Ascending aorta (tissue), 2 donors: ENCODE measurements at regions not wholly inside any gene's neighbourhood (a gene's known extent, or its start where the extent isn't known, plus 50 kb on each side); places are given as distances from the start of the nearest gene placed in this dataset.

Source experiments
- DNase-seq, 2 donors: peaks; one replicate each; pipeline ENCODE4 v3.0.0-alpha.2; 2019; ENCODE audit warnings: low spot score in 2 of 2
- H3K27ac ChIP-seq, 2 donors: fragments of 200-600 bp; sonication (generic); one replicate each; pipeline ENCODE4 v1.5.1; 2016 to 2017; ENCODE audit warnings: mild to moderate bottlenecking in 1 of 2
- H3K27me3 ChIP-seq: fragments of 200-600 bp; sonication (generic); one replicate; pipeline ENCODE4 v1.5.1; 2017
- H3K36me3 ChIP-seq, 2 donors: fragments of 200-600 bp; sonication (generic); one replicate each; pipeline ENCODE4 v1.5.1; 2016
- H3K4me1 ChIP-seq, 2 donors: fragments of 200-600 bp; sonication (generic); one replicate each; pipeline ENCODE4 v1.5.1; 2016 to 2017; ENCODE audit warnings: mild to moderate bottlenecking in 1 of 2
- H3K4me3 ChIP-seq, 2 donors: fragments of 200-600 bp; sonication (generic); one replicate each; pipeline ENCODE4 v1.5.1; 2016 to 2017; ENCODE audit warnings: mild to moderate bottlenecking in 1 of 2
- H3K9me3 ChIP-seq, 2 donors: fragments of 200-600 bp; sonication (generic); one replicate each; pipeline ENCODE4 v1.5.1; 2016
- intact Hi-C: fragments of 100-400 bp; cut with DNase I; formaldehyde crosslinking; loops from one replicate; pipeline ENCODE4 v1.15.1; 2023
- TF ChIP-seq, protein P1 (sequence below), 3 experiments: fragments of 200-600 bp in 2 of 3; fragments of 450-650 bp in 1 of 3; sonication (generic) in 2 of 3; IDR thresholded peaks; one replicate each; pipeline ENCODE4 v1.5.1; 2016 to 2019; ENCODE audit warnings: antibody characterized with exemption in 3 of 3, mild to moderate bottlenecking in 1 of 3, moderate library complexity in 1 of 3

DNA sequence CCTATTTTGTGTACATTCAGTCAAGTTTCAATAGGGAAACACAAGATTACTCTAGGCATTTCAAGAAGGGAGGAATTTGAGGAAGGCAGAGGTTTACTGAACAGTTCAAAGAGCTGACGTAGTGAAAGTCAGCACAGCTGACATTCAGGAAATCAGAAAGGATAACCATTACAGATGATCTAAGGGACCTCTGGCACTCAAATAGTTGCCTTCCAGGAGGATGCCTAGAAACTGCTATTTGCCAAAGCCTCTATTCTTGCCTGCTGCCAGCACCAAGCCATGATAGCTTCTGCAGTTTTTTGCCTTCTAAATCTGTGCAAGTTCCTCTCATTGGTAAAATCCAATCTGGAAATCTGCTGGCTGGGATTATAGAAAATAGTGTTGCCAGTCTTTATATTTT, 373.1 kb downstream of the CSNK1G3 start:
- Histone ChIP-seq H3K27me3 (no peaks in the 10 kb centered on the region), H3K9me3 (no peaks in the 10 kb centered on the region), H3K4me3 (no peak overlapping the region), H3K36me3 (no peaks in the 10 kb centered on the region), H3K27ac (no peak overlapping the region), H3K4me1 (no peaks in the 10 kb centered on the region)
- intact Hi-C loops: no loop called here
- TF ChIP-seq, protein P1, sequence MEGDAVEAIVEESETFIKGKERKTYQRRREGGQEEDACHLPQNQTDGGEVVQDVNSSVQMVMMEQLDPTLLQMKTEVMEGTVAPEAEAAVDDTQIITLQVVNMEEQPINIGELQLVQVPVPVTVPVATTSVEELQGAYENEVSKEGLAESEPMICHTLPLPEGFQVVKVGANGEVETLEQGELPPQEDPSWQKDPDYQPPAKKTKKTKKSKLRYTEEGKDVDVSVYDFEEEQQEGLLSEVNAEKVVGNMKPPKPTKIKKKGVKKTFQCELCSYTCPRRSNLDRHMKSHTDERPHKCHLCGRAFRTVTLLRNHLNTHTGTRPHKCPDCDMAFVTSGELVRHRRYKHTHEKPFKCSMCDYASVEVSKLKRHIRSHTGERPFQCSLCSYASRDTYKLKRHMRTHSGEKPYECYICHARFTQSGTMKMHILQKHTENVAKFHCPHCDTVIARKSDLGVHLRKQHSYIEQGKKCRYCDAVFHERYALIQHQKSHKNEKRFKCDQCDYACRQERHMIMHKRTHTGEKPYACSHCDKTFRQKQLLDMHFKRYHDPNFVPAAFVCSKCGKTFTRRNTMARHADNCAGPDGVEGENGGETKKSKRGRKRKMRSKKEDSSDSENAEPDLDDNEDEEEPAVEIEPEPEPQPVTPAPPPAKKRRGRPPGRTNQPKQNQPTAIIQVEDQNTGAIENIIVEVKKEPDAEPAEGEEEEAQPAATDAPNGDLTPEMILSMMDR (IDR thresholded peaks at IDR 0.05): no peak
- no peak for DNase-seq

DNA sequence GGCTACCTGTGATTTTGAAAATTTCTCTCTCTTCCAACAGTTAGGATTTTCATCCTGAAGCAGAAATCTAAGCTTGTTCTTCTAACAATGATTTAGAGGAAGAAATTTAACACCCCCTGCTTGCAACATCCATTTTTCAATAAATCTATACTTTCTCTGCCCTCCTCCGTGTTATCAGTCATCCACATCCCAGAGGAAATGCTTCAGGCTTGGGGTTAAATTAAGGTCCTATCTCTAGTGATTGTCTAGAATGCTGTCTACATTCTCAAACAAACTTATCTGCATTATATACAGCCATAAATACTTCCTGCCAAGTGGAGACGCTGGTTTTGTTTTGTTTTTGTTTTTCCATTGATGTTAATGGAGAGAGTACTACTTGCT, 371.0 kb downstream of the CSNK1G3 start:
- TF ChIP-seq, protein P1 (IDR thresholded peaks at IDR 0.05): no peak
- no peaks in the 10 kb centered on the region for H3K27me3 ChIP-seq
- no peaks in the 10 kb centered on the region for H3K9me3 ChIP-seq

DNA sequence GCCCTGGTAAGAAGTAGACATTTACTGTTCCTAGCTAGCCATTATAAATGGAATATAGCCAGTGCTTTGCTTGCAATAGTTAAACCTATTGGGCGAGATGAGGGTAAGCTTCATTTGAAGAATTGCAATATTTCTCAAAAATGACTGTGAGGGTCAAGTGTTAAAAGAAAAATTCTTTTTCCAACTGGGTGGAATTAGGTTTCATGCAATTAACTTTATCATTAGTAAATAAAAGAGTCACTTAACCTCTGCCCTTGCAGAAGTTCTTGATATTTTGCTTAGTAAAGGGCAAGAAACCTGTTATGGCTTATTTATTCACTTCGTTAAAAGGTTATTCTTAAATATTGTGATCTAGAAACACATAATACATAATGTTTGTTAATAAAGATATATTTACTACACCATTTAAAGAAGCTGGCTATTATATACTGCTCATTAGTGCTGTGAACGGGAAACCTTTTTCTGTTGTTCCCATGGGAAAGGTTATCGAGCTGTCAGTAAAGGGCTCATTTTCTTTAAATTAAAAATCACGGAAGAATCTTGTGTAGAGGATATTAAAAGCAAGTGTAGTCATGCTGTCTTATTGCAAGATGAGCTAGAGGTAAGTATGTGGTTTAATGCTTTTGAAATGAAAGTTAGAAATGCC, 370.5 kb downstream of the CSNK1G3 start:
- Histone ChIP-seq H3K4me3 (no peak overlapping the region), H3K27ac (no peak overlapping the region), H3K27me3 (no peaks in the 10 kb centered on the region), H3K36me3 (no peaks in the 10 kb centered on the region), H3K9me3 (no peaks in the 10 kb centered on the region), H3K4me1 (no peaks in the 10 kb centered on the region)
- no peak for DNase-seq
- intact Hi-C loops: no loop called here
- TF ChIP-seq, protein P1 (IDR thresholded peaks at IDR 0.05): no peak

More for the DNA sequence above, 371.0 kb downstream of the CSNK1G3 start:
- no peak overlapping the region for H3K27ac ChIP-seq
- no peaks in the 10 kb centered on the region for H3K36me3 ChIP-seq
- no peak for DNase-seq
- intact Hi-C loops: no loop called here
- H3K4me3 ChIP-seq: no peak overlapping the region
- H3K4me1 ChIP-seq: no peaks in the 10 kb centered on the region

DNA sequence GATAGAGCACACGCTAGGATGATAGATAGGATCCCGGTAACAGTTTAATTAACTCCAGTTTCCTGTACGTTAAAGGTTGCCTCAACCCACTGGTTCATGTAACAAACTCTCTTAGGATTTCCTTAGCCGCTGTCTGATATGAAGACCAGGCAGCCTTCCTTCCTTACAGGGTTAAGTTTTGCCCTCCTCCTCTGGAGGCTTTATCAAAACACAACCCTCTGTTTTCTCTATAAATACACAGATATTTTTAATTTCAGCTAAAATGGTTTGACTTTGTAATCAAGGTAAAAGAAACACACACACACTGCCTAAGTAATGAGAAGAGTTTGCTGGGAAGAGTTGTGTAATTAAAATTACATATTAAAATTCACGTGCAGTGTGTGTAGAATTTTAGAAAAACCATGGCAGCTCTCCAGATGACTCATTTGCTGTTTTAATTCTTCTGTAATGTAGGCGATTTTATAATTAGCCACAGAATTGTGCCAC, 369.8 kb downstream of the CSNK1G3 start:
- intact Hi-C loops: no loop called here
- no peaks in the 10 kb centered on the region for H3K27me3 ChIP-seq
- TF ChIP-seq, protein P1 (IDR thresholded peaks at IDR 0.05): no peak
- no peak for DNase-seq
- H3K36me3 ChIP-seq: no peaks in the 10 kb centered on the region
- no peak overlapping the region for H3K4me3 ChIP-seq
- no peaks in the 10 kb centered on the region for H3K9me3 ChIP-seq
- H3K27ac ChIP-seq: no peak overlapping the region
- H3K4me1 ChIP-seq: no peaks in the 10 kb centered on the region

DNA sequence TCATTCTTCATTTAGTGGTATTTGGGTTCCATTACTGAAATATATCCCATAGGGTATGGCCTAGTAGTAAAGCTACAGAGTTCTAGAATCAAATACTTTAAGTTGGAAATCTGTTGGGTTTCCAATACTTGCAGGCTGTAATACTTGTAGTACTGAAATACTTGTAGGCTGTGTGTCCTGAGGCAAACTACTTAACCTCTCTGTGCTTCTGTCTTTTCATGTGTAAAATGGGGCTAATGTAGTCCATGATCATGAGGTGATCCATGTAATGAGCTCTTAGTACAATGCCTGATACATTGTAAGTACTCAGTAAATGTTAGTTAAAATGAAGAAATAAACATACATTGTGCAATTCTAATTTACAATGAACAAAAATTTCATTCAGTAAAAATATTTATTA, 368.9 kb downstream of the CSNK1G3 start:
- no peaks in the 10 kb centered on the region for H3K9me3 ChIP-seq
- H3K27ac ChIP-seq: no peak overlapping the region
- H3K27me3 ChIP-seq: no peaks in the 10 kb centered on the region
- no peak for DNase-seq
- no peak overlapping the region for H3K4me3 ChIP-seq
- intact Hi-C loops: no loop called here
- no peaks in the 10 kb centered on the region for H3K36me3 ChIP-seq
- TF ChIP-seq, protein P1 (IDR thresholded peaks at IDR 0.05): no peak
- no peaks in the 10 kb centered on the region for H3K4me1 ChIP-seq

DNA sequence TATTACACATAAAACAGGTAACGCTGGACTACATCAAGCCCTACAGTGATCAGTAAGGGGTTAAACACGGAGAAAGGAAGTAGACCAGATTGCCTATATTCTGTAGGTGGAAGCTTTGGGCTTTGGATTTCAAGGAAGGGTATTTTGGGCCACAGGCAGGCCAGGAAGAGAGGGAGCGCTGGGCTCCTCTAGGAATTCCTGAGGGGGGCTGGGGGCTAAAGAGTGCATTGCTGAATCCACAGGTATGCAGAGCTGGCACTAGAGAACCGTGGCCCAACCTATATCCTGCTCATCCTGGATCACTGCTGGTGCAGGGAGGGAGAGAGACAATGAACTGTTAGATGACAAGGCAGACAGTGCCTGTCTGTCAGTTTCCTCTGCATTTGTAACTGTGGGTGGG, 367.1 kb downstream of the CSNK1G3 start:
- Histone ChIP-seq H3K4me1 (no peaks in the 10 kb centered on the region), H3K4me3 (no peak overlapping the region), H3K36me3 (no peaks in the 10 kb centered on the region), H3K9me3 (no peaks in the 10 kb centered on the region), H3K27me3 (no peaks in the 10 kb centered on the region), H3K27ac (no peak overlapping the region)
- DNase-seq: no peak
- intact Hi-C loops: no loop called here
- TF ChIP-seq, protein P1 (IDR thresholded peaks at IDR 0.05): no peak
